ENCODE measurements at regions not wholly inside any gene's neighbourhood (a gene's known extent, or its start where the extent isn't known, plus 50 kb on each side); places are given as distances from the start of the nearest gene placed in this dataset.

GRCh38 chr13:85537601-85538000 lies 261.6 kb downstream of the SLITRK6 start:
- TF ChIP-seq CTCF (IDR thresholded peaks at IDR 0.05) (no peak), POLR2AphosphoS5 (IDR thresholded peaks at IDR 0.05) (no peak), POLR2A (IDR thresholded peaks at IDR 0.05) (no peak), EP300 (IDR thresholded peaks at IDR 0.05) (no peak)

Measured in stomach (tissue), 4 donors.